Mucosa of gallbladder (tissue), 1 donor: ENCODE measurements at regions not wholly inside any gene's neighbourhood (a gene's known extent, or its start where the extent isn't known, plus 50 kb on each side); places are given as distances from the start of the nearest gene placed in this dataset.
"Not testable (repeated sequence)": the region's sequence is repeated elsewhere in the genome, so short reads cannot be mapped to it uniquely, and the experiment has no call there.

Experiments used
- DNase-seq: peaks from one replicate; pipeline ENCODE4 v3.0.0-alpha.2; 2020; ENCODE audit warnings: low spot score
- donor health status: DM: no; HTN: no; CAD: no.

- not testable (repeated sequence) for DNase-seq
These were observed 421.3 kb upstream of the PABPC4L start for GRCh38 chr4:134622626-134623575.

GRCh38 chr4:134622199-134622598 lies 420.6 kb upstream of the PABPC4L start:
- no peak for DNase-seq

GRCh38 chr4:134621715-134622114 lies 420.1 kb upstream of the PABPC4L start:
- not testable (repeated sequence) for DNase-seq

- DNase-seq, result no peak
These were observed 409.4 kb upstream of the PABPC4L start for GRCh38 chr4:134610956-134611355.

- no peak for DNase-seq
These were observed 408.6 kb upstream of the PABPC4L start for GRCh38 chr4:134610172-134610571.

GRCh38 chr4:134601706-134602105 lies 400.1 kb upstream of the PABPC4L start:
- DNase-seq, result no peak

- DNase-seq, result no peak
These were observed 389.7 kb upstream of the PABPC4L start for GRCh38 chr4:134591326-134591725.

- no peak for DNase-seq
These were observed 384.4 kb upstream of the PABPC4L start for GRCh38 chr4:134585972-134586371.

- DNase-seq, result no peak
These were observed 365.9 kb upstream of the PABPC4L start for GRCh38 chr4:134567461-134567860.

- no peak for DNase-seq
These were observed 359.1 kb upstream of the PABPC4L start for GRCh38 chr4:134560728-134561127.

- DNase-seq, result no peak
These were observed 350.5 kb upstream of the PABPC4L start for GRCh38 chr4:134552063-134552462.

GRCh38 chr4:134551348-134551747 lies 349.8 kb upstream of the PABPC4L start:
- DNase-seq, result no peak

GRCh38 chr4:134548052-134548628 lies 346.6 kb upstream of the PABPC4L start:
- no peak for DNase-seq

- no peak for DNase-seq
These were observed 344.7 kb upstream of the PABPC4L start for GRCh38 chr4:134546279-134546678.

GRCh38 chr4:134544303-134544770 lies 342.7 kb upstream of the PABPC4L start:
- DNase-seq, result no peak

- DNase-seq, result no peak
These were observed 339.0 kb upstream of the PABPC4L start for GRCh38 chr4:134540588-134540987.

GRCh38 chr4:134539729-134540231 lies 338.2 kb upstream of the PABPC4L start:
- no peak for DNase-seq

GRCh38 chr4:134537701-134538100 lies 336.1 kb upstream of the PABPC4L start:
- DNase-seq, result no peak

- DNase-seq, result no peak
These were observed 331.5 kb upstream of the PABPC4L start for GRCh38 chr4:134533068-134533467.

GRCh38 chr4:134531013-134531412 lies 329.4 kb upstream of the PABPC4L start:
- no peak for DNase-seq

- no peak for DNase-seq
These were observed 328.0 kb upstream of the PABPC4L start for GRCh38 chr4:134529629-134530028.

GRCh38 chr4:134518574-134519217 lies 317.1 kb upstream of the PABPC4L start:
- no peak for DNase-seq
